NCI-H446 treated with DMSO at 0.1 percent for 48 hours (cell line): ENCODE measurements at regions not wholly inside any gene's neighbourhood (a gene's known extent, or its start where the extent isn't known, plus 50 kb on each side); places are given as distances from the start of the nearest gene placed in this dataset.

Experiments
- DNase-seq: peaks from one replicate; lab custom pipeline; 2025; lab: John Stamatoyannopoulos, UW

DNA sequence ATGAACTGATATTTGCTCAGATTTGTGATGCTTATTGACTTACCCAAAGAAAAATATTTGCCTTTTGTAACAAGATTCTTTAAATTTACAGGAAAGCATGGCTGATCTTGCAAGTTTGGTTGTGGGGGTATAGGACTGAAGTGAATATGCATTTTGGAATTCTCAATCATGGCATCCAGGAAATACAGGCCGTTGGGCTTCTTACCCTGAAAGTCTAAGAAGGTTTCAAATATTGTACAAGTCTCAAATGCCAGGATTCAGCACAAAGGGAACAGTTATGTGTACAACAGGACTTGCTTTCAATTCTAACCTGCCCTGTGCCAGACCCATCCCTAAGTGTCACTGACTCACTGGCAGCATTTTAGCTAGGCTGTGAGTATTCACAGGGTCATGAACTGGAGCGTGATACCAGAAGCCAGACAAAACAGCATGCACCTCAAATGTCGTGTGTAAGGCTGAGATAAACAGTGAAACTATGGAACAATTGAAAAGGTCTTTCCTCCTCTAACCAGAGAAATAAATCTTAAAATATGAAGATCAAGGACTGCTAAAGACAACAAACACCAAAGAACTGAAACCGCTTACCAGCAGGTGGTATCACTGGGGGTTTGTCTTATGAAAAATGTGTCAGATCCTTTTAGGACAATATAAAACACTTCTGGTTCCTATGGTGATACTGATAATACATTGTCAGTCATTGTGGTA, 168.6 kb upstream of the RGMB start:
- DNase-seq: no peak

DNA sequence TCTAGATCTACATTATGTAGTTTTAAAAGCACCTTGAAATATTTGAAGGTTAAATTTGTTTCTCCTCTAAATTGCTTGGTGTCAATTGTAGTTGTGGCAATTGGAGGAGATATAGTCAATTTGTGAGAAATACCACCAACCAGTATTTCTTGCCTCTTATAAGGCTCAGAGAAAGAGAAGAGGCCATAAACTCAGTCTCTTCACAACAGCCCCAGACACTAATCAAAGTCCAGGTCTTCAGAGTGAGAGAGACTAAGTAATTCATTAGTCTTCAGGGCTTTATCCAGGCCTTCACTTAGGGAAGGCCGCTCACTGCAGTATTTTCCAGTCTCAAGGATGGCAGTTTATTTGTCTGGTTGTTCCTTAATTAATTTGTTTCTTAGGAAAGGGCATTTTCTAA, 168.0 kb upstream of the RGMB start:
- no peak for DNase-seq

- no peak for DNase-seq
Observed at GRCh38 chr5:98606961-98607360, 166.5 kb upstream of the RGMB start.

DNA sequence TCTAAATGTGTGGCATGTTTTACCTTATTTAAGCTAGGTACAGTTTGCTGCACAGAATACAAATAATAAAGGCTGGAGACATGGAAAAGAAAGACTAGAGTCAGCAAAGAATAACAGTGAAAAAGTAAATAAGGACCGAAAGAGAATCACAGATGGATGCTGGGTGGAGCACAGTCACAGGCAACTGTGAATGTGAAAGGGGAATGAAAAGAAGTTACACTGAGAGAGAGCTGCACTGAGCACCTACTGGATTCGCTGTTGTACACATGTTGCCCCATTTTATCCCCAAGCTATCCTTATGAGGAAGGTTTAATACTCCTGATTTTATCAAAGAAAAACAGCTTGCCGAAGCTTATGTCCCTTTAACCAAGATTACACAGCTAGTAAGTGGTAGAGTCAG, 165.4 kb upstream of the RGMB start:
- DNase-seq: no peak

DNA sequence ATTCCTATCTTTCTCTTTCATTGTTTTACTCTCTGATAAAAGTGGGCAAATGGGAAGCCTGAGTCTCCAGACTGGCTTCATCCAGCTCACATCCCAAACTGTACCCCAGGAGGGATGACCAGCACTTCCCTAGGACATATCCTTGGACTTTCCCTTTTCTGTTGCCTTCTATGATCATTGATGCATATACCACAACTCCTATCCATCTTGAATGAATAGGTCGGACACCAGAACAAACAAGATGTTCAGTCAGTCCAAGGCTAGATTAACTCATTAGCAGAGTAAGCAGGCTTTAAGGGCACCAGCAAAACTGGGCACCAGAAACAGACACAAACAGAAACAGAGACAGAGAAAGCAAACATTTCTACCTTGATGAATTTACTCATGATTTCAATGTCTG, 159.1 kb upstream of the RGMB start:
- DNase-seq: no peak

DNA sequence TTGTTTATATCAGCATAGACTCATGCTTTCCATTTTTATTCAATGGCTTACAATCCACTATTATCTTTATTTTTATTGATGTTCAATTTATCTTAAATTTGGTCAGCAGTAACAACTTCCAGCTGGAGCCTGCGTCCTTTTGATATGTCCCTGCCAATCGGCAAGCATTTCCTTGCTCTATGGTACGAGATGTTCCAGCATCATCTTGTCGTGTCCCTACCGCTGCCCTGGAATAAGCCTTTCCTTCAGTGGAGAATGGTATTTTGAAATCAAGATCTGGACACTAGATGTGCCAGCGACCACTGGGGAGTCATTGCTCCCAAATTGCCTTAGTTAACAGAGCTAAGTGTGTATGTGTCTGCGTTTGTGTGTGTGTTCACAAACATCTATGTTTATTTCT, 151.6 kb upstream of the RGMB start:
- no peak for DNase-seq

- DNase-seq: no peak
Observed at GRCh38 chr5:98624145-98624880, 149.2 kb upstream of the RGMB start.

DNA sequence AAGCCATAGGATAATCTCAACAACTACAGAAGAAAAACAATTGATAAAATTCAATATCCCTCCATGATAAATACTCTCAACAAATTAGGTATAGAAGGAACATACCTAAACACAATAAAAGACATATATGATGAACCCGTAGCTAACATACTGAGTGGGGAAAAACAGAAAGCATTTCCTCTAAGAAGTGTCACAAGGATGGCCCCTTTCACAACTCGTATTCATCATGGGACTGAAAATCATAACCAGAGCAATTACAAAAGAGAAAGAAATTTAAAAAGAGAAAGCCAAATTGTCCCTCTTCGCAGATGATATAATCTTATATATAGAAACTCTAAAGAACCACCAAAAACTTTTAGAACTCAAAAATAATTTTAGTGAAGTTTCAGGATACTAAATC, 146.3 kb upstream of the RGMB start:
- no peak for DNase-seq

- DNase-seq: no peak
Observed at GRCh38 chr5:98630621-98631020, 142.8 kb upstream of the RGMB start.

- DNase-seq: no peak
Observed at GRCh38 chr5:98631311-98632054, 142.0 kb upstream of the RGMB start.

GRCh38 chr5:98635656-98636055, 137.8 kb upstream of the RGMB start:
- DNase-seq: peak; percentile 30

DNA sequence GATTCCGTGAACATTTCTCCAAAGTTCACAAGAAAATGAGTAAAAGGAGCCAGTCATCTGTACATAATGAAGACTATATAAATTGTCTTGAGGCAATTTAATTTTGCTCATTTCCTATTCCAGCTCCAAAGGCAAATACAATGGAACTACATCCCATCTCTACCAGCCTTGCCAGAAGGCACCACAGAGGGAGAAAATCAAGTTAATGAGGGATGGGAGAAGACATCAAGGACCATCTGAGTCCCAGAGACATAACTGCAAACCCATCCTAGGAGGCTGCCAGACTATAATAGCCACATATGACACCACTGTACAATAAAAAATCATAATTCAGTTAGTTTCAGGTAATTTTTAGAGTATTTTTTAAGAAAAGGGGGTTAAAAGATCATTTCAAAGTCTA, 136.3 kb upstream of the RGMB start:
- DNase-seq: peak; percentile 83

- DNase-seq: peak; percentile 79
Observed at GRCh38 chr5:98637557-98637956, 135.9 kb upstream of the RGMB start.

GRCh38 chr5:98638111-98638510, 135.4 kb upstream of the RGMB start:
- no peak for DNase-seq

GRCh38 chr5:98638701-98639100, 134.8 kb upstream of the RGMB start:
- DNase-seq: peak; percentile 55

DNA sequence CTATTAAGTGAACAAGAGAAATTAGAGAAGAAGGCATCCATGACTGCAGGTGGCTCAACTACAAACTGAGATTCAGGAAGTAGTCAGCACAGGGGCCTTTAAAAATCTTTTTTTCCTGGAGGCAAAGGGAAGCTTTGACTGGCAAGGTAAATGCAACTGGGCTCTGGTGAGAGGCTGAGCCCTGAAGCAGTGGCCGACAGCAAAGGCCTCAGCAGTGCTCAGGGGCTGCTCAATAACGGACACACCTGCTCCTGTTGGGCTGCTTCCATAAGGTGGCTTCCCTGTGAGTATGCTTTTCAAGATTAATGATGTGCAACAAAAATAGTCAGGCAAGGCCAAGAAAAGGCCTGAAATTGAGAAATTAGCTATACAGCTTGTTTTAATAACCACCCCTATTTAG, 134.2 kb upstream of the RGMB start:
- peak; percentile 74 for DNase-seq

- no peak for DNase-seq
Observed at GRCh38 chr5:98641671-98642070, 131.8 kb upstream of the RGMB start.

GRCh38 chr5:98643569-98643968, 129.9 kb upstream of the RGMB start:
- no peak for DNase-seq

DNA sequence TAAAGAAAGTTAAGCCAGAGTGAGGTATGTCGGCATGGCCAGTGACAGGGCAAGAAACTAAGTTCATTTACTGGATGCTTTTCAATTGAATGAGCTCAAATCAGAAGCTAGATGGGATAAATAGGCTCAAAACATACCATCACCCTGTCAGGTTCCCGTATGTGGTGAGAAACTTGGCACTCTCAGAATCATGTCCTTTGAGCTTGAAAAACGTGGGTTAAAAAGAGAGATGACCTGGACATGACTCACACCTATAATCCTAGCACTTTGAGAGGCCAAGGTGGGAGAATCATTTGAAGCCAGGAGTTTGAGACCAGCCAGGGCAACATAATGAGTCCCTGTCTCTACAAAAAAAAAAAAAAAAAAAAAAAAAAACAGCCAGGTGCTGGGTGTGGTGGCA, 121.7 kb upstream of the RGMB start:
- DNase-seq: no peak

GRCh38 chr5:98656125-98656795, 117.2 kb upstream of the RGMB start:
- DNase-seq: no peak

DNA sequence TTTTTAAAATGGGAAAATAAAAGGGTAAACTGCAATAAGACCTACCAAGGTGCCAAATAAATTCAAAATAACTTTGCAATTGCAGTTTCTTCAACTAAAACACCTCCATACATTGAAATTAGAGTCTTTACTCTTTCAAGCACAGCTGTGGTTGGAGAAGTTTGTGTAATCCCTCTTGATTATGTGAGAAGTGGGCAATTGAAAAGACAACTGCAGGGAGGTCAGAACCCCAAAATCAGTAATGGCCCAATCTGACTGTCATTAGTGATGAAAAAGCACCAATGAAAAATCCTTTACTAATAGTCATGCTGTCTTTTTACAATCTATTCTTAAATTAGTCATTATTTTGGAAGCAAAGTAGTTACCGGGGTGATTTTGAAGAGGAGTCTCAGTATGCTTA, 116.7 kb upstream of the RGMB start:
- no peak for DNase-seq

DNA sequence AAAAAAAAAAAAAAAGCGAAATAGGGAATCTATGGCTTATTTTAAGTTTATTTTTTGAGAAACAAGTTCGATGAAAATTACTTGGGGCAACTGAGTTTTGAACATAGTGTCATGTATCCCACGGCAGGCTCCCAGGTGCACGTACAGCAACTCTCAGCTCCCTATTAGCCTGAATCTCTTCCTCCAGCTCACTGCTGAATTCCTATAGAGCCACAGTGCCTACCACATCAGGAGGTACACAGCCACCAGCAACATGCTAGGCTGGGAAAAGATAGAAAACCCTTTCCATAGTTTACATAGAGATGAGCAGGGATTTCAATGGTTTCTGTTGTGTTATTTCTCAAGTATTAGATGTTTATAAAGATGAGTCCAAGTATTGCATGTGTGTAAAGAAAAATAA, 115.9 kb upstream of the RGMB start:
- no peak for DNase-seq

DNA sequence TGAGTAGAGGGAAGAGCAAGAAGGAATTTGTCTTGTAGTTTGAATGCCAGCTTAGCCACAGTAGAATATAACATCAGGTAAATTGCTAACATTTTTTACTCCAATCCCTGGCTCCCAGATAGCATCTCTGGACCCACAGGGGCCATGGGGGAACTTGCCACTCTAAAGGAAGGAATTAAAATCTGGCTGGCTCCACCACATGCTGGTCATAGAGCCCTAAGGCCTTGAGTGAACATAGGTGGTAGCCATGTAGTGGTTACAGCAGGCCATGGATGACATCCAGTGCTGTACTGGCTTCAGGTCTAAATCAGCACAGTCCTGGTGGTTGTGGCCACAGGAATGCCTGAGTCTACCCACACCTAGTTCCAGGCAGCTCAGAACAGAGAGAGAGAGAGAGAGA, 109.9 kb upstream of the RGMB start:
- DNase-seq: no peak
